NCI-H187 (cell line): ENCODE measurements at regions not wholly inside any gene's neighbourhood (a gene's known extent, or its start where the extent isn't known, plus 50 kb on each side); places are given as distances from the start of the nearest gene placed in this dataset.
A peak's percentile ranks its signal among the peaks of the same experiment; 100 is the strongest.

Experiments
- DNase-seq, 2 experiments: peaks; one replicate each; lab custom pipeline; 2025; lab: John Stamatoyannopoulos, UW

GRCh38 chr2:60657673-60658072 is 98.4 kb upstream of the PAPOLG start:
- no peak for DNase-seq

DNA sequence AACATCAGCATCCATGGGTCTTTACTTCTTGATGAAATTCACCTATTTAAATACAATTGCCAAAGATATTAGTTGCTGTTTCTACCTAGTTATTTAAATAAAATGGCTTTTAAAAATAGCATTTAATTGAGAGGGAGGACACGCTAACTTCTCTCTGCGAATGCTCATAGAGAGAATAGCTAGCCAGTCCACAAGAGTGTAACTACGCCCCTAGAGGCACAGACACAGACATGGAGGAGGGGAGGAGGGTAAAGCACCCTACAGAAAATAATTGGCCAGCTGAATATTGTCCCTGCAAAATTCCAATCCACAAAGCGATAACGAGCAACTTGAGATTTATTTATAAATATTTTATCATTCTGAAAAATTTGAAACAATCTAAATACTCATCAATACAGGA is 97.0 kb upstream of the PAPOLG start:
- DNase-seq = no peak

DNA sequence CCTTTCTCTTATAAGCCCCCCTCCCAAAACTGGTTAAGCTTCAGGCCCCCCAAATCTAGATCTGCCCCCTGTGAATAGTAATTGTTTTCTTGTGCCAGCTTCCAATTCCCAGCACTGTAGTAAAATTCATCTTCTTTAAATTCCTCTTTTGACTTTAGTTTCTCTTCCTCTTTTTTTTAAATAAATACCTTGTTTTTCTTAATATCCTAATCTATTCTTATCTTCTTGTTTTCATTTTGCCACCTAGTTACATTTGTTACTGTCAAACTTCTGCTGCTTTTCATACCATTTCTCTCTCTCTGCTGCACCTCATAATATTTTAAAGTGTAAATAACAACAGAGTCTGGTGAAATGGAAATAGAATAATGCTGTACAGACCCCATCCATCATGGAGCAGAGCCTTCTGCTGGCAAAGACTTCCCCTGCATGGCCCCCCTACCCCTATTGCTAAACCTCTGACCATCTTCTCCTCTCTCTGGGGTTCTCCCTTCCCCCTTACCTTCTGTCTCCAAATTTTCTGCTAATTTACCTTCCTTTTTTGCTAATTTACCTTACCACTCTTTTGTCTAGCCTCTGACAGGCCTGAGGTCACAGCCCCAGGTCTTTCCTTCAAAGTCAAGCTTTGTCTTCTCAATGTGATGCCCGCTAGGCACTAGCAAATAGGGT is 94.9 kb upstream of the PAPOLG start:
- DNase-seq = no peak

GRCh38 chr2:60662781-60663180 is 93.3 kb upstream of the PAPOLG start:
- no peak for DNase-seq

- no peak for DNase-seq
Measured at GRCh38 chr2:60671966-60672365, 84.1 kb upstream of the PAPOLG start.

GRCh38 chr2:60674524-60675165 is 81.4 kb upstream of the PAPOLG start:
- DNase-seq = peak; percentile 38 to 62

DNA sequence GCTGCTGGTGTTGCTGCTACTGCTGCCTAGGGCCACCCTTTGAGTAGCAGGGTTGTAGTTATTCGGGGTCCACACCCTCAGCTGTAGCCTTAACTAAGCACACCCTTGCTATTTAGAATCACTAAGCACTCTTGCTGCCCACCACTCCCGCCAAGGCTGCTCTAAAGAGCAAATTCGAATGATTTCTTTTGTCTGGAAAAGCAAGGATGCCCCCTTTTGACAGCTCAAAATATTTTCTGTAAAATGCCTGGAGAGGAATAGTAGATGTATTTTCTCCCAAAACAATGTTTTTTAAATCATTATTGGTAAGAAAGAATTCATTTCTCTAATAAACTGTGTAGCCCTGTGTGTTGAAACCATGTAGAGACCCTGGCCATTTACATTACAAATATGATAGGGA is 80.8 kb upstream of the PAPOLG start:
- DNase-seq = no peak

DNA sequence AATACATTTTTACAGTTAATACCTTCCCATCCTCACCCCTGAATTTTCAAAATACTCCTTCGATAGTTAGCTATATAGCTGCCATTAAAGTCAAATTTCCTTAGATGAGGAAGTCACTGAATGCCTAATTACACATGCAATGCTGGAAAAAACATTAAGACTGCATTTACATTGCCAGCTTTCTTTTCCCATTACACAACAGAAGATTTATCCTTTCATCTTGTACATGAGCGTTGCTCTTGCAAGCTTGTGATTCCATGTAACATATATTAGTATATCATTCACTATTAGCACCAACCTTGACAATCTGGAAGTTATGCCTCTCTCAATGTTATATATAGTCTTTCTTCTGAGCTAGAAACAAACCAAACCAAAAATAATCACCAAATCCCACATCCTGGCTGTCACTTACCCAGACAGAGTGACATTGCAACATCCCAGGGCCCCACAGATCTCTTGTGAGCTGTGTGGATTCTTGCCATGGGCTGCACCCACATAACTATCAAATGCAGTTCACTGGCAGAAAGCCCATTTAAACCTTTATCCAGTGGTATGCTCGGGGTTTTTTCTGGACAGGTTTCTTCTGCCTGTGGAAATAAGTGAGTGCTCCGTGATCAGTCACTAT is 79.2 kb upstream of the PAPOLG start:
- DNase-seq = no peak

DNA sequence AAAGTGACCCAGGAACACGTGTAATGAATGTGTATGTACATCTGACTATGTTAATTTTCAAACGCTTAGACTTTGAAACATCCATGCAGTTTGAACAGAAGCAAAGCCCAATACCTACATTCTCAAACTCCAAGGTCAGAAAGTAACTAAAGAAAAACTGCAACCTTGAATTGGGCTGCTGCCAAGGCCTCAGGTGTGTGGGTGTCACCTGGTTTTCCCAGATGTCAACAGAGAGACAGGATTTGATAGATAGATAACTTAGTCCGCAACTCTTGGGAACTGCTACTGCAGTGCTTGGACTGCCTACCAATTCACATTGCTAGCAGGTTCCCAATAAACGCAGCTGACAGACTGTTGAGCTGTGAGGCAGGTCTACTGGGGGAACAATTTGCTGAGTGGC is 78.7 kb upstream of the PAPOLG start:
- no peak for DNase-seq

DNA sequence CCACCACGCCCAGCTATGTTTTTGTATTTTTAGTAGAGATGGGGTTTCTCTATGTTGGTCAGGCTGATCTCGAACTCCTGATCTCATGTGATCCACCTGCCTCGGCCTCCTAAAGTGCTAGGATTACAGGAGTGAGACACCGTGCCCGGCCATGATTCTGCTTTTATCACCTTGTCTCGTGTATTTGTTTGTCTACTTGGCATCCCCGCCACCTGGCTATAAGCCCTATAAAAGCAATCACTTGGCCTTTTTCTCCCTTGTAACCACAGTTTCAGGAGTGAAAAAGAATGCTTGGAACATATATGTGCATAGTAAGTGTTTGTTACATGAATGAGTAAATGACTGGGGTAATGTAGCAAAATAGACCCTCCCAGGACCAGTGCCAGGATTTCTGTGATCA is 77.5 kb upstream of the PAPOLG start:
- no peak for DNase-seq

- DNase-seq = no peak
Measured at GRCh38 chr2:60679036-60679780, 76.9 kb upstream of the PAPOLG start.

DNA sequence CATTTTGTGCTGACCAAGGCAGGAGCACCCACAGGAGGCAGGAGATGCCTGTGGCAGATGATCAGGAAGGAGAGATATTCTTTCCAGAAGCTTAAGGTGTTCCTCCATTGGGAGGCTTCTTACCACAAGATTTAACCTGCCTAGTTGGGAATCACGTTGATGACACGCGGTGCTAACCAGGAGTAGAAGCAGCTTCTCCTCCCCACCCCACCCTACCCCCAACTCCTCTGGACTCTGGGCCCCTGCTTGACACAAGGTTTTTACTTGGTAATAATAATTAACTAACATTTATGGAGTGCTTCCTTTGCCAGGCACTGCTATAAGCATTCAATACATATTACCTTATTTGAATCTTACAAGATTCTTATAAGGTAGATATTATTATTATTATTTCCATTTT is 62.5 kb upstream of the PAPOLG start:
- no peak for DNase-seq

- no peak for DNase-seq
Measured at GRCh38 chr2:60695793-60696192, 60.3 kb upstream of the PAPOLG start.

GRCh38 chr2:60699617-60700016 is 56.5 kb upstream of the PAPOLG start:
- DNase-seq = no peak

DNA sequence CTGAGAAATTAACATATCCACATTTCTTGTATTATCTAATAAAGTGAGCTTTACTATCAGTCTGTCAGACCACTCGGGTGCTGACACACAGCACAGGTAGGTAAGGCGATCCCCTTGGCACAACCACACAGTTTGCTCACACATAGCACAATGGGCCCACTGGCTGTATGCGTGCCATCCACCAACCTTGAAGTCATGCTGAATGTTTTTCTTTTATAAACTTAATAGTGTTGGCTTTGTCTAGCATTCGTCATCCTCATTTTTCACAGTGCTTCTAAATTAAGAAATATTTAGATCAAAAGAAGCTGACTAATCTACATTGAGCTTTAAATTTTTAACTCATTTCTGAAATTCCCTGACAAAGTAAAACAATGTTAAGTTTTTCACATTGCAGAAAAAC is 50.0 kb upstream of the PAPOLG start:
- no peak for DNase-seq
